ENCODE measurements at regions not wholly inside any gene's neighbourhood (a gene's known extent, or its start where the extent isn't known, plus 50 kb on each side); places are given as distances from the start of the nearest gene placed in this dataset.
"Not testable (repeated sequence)": the region's sequence is repeated elsewhere in the genome, so short reads cannot be mapped to it uniquely, and the experiment has no call there.

DNA sequence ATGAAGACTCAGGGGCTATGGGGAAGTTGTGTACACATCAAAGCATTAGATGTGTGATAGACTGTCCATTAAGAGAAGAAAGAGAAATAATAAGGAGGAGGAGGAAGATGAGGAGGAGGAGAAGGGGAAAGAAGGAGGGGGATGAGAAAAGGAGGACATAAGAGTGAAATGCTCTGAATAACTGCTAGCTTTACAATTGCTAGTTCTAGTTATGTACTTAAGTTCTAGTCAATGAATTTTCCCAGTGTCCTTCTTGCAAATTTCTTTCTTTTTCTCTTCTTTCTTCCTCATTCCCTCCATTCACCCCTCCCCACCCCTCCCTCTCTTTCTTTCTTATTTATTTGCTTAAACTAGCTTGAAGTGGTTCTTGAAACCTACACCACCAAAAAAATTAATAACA, 534.9 kb upstream of the GRAMD2B start:
- no peak for DNase-seq

DNA sequence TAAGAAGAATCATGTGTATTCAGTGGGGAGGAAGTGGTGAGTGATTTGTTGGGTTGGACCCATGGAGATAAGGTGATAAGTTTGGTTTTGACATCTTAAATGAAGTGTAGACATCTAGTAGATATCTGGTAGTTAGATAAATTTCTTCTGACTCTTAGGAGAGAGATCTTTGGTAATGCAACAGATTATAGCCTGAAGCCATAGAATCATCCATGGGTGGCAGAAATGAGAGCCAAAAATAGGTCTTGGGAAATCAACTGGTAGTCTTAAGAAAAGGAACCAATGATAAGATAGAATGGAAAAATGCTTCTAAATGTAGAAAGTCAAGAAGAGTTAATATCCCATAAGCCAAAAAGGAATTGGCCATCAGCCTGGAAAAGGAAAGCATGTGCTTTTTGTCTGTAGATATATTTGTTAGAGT, 532.7 kb upstream of the GRAMD2B start:
- no peak for DNase-seq

DNA sequence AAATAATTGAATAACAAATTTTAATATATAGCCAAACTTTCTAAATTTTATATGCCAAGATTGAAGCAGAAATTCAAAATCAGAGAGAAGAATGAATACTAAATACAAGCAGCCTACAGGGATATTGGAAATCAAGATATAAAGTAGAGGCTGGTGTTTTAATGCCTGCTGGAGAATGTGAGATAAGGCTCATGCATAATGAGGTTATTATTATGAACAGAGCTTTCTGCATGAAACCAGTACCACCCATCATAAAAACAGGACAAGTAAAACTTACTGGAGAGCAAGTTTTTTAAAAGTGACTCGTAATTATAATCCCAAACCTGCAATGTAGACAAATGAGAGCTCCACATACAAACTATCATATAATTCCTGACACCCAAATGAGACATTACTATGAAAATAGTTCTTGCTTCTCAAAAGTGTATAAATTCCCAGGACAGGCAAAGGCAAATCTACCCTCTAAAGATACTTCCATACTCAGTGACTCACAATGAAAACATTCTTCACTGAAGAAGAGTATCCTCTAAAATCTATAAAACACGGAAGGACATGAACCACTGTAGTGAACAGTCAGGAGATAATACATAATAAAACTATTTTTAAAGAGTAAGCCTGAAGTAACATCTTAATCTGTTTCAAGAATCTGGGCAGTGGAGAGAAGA, 532.0 kb upstream of the GRAMD2B start:
- DNase-seq: no peak

DNA sequence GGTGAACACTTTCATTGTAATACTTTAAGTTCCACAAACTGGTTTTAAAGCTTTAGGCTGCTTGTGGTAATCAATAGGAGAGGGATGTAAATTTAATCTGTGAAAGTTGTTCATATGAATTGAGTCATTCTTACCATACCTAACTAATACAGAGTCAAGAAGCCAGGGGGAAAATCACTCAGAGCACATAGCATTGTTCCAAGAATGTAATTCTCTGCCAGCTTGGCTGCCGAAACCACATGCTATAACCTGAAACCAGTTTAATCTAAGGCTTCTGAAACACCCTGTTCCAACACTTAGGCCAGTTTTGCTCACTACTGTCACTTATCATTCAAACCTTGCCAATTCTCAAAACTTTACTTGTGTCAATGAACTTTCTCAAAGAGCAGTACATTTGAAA, 528.8 kb upstream of the GRAMD2B start:
- no peak for DNase-seq

GRCh38 chr5:125896368-125896767, 526.8 kb upstream of the GRAMD2B start:
- no peak for DNase-seq

- no peak for DNase-seq
Measured at GRCh38 chr5:125897089-125897488, 526.1 kb upstream of the GRAMD2B start.

- no peak for DNase-seq
Measured at GRCh38 chr5:125898851-125899405, 524.3 kb upstream of the GRAMD2B start.

- no peak for DNase-seq
Measured at GRCh38 chr5:125912028-125912427, 511.2 kb upstream of the GRAMD2B start.

DNA sequence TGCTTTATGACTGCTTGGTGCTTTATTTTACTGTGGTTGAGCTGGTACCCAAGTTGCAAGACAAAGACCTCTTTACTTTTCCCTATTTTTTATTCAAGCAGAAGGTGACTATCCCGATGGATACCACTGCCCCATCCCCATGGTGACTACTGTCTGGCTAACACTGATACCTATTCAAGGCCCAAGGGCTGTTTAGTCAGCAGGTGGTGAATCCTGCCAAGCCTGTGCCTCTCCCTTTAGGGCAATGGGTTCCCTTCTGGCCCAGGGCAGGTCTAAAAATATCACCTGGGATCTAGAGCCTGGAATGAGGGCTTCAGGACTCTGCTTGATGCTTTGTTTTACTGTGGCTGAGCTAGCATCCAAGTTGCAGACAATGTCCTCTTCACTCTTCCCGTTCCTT, 510.0 kb upstream of the GRAMD2B start:
- DNase-seq: no peak

- DNase-seq: no peak
Measured at GRCh38 chr5:125914471-125914870, 508.7 kb upstream of the GRAMD2B start.

- DNase-seq: not testable (repeated sequence)
Measured at GRCh38 chr5:125923958-125924357, 499.3 kb upstream of the GRAMD2B start.

GRCh38 chr5:125926172-125926571, 497.0 kb upstream of the GRAMD2B start:
- DNase-seq: no peak

- DNase-seq: no peak
Measured at GRCh38 chr5:125928663-125929062, 494.5 kb upstream of the GRAMD2B start.

DNA sequence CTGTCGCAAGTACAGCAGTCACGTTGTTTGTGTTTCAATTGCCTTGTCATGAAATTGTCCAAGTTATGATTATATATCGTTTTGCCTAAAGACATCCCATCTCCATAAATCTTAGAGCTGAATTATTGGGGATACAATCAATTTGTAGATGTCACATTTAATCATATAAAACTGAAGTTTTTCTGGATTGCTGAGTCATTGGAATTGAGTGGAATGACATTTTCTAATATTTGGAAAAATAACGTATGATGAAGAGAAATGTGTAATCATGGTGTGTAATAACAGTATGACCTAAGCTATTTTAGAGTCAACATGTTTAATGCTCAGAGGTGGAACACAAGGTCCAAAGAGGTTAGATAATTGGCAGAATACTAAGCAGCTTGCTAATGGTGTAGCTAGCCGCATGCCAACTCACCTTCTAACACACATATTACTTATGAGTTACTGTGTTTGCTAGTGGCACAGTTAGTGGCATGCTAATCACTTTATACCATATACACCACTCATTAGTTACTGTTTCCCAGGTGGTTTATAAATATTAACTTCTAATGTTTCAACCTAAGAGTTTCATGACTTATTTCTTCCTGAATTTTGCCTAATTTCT, 473.1 kb upstream of the GRAMD2B start:
- DNase-seq: no peak

GRCh38 chr5:125961150-125961549, 462.1 kb upstream of the GRAMD2B start:
- DNase-seq: no peak

DNA sequence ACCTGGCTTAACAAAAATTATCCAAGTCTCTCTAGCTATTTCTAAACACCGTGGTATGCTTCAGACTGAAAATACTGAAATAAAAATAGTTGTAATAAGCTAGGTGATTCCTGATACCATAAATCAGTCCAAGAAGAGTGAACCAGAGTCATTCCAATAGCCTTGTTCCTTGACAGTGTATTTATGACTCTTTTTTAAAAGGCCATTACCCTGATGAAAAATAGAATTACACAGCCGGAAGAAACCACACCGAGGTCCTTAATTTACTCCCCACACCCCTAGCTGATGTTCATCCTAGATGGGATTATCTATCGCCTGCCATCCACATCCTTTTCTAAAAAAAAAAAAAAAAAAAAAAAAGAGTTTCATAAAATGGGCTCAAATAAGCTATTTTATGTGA, 457.6 kb upstream of the GRAMD2B start:
- no peak for DNase-seq

DNA sequence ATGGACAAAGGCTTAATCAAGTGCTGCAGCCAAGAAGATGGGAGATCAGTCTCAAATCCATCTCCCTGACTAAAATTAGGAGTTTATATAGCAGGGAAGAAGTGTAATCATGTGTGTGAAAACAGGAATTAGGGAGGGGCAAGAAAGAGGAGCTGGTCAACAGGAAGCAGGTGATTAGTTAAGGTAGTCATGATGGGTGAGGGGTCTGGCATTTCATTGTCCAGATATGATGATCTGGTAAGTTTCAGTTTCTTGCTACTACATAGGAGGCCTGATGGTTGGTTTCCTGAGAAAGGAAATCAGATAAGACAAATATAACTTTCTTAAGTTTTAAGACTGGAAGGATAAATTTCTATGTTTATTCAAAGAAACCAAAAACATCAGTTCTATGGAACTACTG, 455.6 kb upstream of the GRAMD2B start:
- no peak for DNase-seq

DNA sequence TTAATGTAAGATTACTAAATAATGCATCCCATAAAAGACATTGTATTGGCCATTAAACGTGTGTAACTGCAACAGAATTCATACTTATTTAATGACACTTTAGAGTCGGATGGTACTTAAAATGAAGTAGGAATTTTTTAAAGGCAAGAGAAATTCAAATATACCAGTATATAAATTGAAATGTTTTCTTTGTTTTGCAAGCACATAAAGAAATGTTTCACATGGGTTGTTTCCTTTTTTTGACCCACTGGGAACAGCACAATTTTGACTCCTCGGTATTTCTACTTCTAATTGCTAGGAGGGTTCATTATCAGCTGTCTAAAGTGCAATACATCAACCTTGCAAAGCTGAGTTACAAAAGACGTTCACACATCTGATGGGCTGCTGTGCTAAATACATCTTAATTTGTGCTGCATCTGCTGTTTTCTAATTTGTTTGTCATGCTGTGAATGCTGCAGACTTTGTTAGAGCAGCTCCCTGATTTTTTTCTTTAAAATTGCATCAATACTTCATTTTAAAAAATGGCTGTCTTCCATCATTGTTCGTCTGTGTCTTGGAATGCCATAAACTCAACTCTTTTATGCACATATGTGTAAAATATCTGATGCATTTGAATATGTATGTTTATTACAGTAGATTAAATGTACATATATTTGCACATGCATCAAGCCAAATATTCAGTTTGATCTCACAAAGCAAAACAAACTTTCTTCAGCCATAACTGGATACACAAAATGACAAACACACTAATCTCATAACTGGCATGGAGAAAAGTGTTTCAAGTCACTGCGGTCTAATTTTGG, 454.0 kb upstream of the GRAMD2B start:
- DNase-seq: no peak

- DNase-seq: no peak
Measured at GRCh38 chr5:125969814-125970171, 453.4 kb upstream of the GRAMD2B start.

- no peak for DNase-seq
Measured at GRCh38 chr5:125970631-125971307, 452.4 kb upstream of the GRAMD2B start.

DNA sequence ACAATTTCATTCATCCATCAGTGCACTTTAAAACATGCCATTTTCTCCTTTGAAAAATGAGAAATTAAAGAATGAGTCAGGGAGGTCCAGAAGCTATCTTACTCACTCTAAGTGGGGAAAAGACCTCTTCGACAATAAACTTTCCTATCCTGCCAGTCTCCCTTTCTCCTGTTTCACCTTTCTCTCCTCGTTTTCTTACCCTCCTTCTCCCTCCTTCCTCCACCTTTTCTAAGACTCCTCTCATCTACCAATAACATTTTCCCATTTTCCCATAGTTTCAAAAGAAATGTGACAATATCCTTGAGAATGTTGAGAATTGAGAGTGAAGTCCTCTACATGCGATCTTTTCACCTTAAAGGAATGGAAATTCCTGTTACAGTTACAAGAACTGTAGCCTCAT, 450.5 kb upstream of the GRAMD2B start:
- DNase-seq: no peak

DNA sequence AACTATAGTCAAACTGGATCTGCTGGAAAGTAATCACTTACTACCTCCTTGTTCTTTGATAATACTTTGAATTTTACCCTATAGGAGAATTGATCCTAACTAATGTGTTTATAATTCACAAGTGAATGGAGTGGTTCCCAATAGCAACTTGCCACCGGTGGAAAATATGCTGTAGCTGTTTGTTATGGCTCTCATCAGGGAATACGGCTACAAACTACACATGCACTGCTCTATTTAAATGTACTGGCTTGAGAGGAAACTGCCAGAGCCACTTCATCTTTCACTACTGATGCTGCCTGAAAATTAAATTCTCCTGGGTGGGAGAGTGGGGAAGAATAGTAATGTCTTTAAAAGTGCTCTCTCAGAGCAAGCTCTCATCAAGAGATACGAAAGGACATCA, 448.5 kb upstream of the GRAMD2B start:
- DNase-seq: no peak
